GM03348 (cell line): ENCODE measurements at regions not wholly inside any gene's neighbourhood (a gene's known extent, or its start where the extent isn't known, plus 50 kb on each side); places are given as distances from the start of the nearest gene placed in this dataset.
A peak's percentile ranks its signal among the peaks of the same experiment; 100 is the strongest.

Experiments used
- DNase-seq: peaks from one replicate; pipeline ENCODE4 v3.0.0; 2012; ENCODE audit warnings: low spot score

DNA sequence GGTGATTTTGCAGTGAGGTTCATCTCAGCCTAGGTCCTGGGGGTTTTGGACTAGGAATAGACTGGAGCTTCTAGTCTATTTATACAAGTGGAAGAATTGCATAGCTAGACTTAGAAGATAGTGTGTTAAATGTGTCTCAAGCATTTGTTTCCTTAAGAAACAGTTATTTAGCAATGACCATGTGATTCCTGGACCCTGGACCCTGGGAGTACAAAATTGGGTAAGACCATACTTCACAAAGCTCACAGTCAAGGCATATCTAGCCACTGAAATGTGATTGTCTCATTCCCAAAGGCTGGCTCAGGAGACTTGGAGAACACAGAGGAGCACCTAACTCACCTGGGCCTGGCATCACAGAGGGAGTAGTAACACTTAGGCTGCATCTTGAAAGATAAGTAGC, 754.5 kb downstream of the SATB2 start:
- no peak for DNase-seq

GRCh38 chr2:198702796-198703195, 754.9 kb downstream of the SATB2 start:
- no peak for DNase-seq

DNA sequence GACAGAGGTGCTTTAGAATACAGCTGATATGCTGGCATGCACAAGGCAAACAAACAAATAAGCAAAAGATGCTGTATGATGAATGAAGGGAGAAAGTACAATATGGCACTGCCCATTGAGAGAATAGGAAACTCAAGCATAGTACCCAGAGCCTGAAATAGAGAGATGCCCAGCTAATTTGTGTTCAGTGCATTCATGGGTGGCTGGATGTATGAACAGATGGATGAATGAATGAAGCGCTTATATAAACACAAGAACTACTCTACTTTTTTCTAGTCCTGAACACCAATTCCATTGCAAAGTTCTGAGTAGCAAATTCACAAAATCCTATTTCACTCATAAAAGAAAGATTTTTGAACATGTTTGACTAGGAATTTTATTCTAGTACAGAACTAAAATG, 756.3 kb downstream of the SATB2 start:
- no peak for DNase-seq

- no peak for DNase-seq
Observed at GRCh38 chr2:198700319-198700718, 757.4 kb downstream of the SATB2 start.

DNA sequence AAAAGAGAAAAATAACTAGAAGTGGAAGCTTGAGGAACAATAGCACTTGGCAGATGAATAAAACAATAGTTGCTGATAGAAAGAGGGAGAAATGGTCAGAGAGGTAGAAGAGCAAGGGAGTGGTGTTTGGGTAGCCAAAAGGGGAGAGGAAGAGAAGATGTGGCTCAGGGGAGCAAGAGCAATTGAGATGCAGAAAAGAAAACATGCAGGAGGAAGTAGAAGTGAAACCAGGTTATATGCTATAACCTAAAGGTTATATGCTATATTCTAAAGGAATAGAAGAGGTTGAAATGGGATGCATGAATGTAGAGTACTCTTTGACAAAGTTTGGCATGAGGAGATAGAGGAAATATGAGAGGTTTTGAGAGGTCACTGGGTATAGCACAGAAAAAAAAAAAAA, 759.5 kb downstream of the SATB2 start:
- DNase-seq = no peak

GRCh38 chr2:198697794-198698193, 759.9 kb downstream of the SATB2 start:
- no peak for DNase-seq

GRCh38 chr2:198697218-198697617, 760.5 kb downstream of the SATB2 start:
- no peak for DNase-seq

GRCh38 chr2:198695879-198696278, 761.9 kb downstream of the SATB2 start:
- DNase-seq = no peak

GRCh38 chr2:198692907-198693510, 764.7 kb downstream of the SATB2 start:
- no peak for DNase-seq

DNA sequence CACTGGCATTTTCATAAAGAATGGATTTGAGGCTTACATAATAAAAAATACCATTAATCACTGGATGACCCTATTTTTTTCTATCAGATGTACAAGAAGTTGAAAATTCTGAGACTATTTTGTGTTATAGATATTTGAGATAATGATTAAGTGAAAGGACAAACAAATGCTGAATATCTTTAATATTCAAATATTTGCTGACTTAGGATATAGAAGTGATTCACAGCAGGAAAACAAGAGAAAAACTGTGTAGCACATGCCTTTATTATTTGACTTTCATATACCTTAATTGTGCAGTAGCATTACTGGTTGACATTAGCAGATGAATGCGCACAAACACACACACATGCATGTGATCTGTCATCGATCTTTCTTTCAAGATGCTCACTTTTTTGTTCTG, 766.5 kb downstream of the SATB2 start:
- no peak for DNase-seq

DNA sequence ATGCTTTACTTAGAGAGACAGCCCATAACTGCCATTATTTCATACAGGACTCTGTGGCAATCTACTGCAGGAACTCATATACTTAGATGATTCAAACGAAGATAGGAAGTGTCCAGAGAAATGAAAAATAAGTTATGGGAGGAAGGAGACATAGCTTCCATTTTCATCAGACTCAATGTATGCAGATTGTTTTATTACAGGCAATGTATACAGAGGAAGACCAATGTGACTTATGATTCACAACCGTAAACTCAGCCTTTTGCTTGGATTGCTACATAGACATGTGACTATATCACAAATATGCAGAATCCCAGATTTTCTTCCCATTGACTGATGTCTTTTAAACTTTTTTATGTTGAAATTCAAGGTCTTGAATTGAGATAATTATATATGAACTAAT, 793.4 kb downstream of the SATB2 start:
- DNase-seq = no peak

GRCh38 chr2:198662905-198663304, 794.8 kb downstream of the SATB2 start:
- peak; percentile 9 for DNase-seq

DNA sequence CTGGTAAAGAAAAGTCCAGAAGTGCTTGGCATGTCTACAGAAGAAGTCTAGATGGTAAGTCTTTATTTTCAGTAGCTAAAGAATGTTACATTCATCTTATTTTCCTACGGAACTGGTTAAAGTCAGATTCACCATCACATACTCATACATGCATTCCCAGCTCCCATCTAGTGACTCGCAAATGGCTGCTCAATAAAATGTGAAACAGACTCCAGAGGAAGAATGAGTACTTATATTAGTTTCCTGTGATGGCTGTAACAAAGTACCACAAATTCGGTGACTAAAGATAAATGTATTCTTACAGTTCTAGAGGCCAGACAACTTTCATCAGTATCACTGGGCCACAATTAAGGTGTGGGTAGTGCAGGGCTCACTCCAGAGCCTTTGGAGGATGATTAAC, 797.2 kb downstream of the SATB2 start:
- DNase-seq = no peak

GRCh38 chr2:198659096-198659870, 798.5 kb downstream of the SATB2 start:
- DNase-seq = no peak

DNA sequence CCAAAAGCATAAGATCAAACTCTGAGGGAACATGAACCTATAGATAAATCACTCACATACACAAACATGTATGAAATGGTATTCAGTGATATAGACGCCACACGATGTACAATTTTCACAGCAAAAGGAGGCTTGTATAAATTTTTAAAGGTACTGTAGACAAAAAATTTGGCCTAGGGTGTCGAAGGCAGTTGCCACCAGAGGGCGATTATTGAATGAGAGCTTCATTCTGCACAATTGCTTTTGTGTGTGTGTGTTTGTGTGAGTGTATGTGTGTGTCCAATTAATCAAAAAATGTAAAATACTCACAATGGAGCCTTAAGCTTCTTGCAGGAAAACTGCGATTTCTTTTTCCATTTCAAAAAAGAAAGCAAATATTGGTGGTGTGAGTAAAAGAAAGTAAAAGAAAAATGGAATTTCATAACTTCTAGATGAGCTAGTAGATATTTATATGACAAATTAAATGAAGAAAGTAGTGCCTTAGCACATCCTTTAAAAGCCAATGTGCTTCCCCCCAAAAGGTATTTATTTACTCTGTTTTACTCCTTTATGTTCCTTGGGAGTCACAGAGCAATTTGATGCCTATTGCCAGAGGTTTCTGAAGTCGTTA, 800.1 kb downstream of the SATB2 start:
- peak; percentile 20 for DNase-seq

- no peak for DNase-seq
Observed at GRCh38 chr2:198656869-198657268, 800.9 kb downstream of the SATB2 start.

DNA sequence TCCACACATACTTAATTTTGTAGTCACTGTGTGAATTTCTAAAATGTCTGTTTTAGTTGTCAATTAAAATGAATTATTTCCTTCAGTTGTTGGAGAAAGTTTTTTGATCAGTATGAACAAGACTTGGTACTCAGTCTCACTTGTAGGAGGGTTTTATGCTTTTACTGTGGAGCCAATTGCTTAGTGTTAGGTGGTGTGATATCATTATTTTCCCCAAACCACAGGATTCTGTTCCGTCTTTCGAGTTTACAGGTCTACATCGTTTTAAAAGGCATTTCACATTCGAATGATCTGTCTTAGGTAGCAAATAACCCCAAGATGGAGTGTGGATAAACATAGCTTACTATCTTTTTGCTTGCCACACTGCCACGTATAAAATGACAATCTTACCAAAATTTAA, 803.1 kb downstream of the SATB2 start:
- DNase-seq = no peak

DNA sequence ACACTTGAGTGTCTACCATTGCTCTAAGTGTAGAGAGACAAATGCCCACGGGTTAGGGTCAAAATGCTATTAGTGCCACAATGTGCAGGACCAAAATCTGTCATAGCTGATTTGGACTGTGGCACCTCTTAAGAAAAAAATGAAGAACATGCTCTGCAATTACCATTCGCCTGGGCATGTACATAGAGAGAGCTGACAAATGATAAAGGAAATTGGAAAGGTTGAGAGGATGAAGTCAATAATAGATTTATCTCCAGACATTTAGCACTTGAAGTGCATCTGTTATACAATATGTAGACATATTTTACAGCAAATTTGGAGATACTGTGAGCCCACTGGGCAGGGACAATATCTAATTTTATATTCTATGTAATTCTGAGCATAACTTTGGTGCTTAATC, 804.4 kb downstream of the SATB2 start:
- no peak for DNase-seq

DNA sequence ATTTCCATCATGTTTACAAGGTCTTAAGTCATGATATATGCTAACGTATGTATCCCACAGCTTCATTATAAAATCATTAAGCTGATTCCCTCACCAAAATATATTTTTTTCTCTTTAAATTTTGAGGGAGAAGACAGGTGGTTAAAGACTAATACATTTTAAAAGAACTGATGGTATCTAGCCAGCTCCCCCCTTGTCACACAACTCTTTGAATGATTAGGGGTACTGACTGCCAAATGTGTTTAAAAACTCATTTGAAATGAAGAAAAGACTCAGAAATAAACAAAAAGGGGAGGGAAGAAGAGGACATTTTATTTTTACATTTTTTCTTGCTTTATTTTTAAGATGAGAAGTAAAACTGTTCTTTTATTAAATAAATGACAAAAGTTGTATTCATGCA, 805.3 kb downstream of the SATB2 start:
- no peak for DNase-seq

DNA sequence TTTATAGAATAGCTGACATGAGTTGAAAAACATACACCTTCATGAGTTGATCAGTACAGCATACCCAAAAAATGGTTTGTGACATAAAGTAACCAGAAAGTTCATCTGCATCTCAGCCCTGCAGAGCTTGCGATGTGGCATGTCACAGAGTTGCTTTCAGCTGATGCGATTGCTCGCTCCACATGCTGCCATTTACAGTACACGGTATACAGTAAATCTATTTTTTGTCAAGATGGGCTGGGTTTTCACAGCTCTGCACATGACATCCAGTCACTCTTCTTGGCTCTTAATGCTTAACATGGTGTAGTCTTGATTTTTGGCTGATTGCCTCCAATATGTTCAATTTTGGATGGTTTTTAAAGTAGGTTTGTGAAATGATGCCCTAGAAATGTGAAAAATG, 811.9 kb downstream of the SATB2 start:
- no peak for DNase-seq

GRCh38 chr2:198641161-198641560, 816.6 kb downstream of the SATB2 start:
- no peak for DNase-seq

GRCh38 chr2:198640463-198640862, 817.3 kb downstream of the SATB2 start:
- no peak for DNase-seq

- no peak for DNase-seq
Observed at GRCh38 chr2:198639580-198639979, 818.2 kb downstream of the SATB2 start.

- no peak for DNase-seq
Observed at GRCh38 chr2:198638577-198638976, 819.2 kb downstream of the SATB2 start.
